Calu3 (cell line): ENCODE measurements at regions not wholly inside any gene's neighbourhood (a gene's known extent, or its start where the extent isn't known, plus 50 kb on each side); places are given as distances from the start of the nearest gene placed in this dataset.

ENCODE experiments used
- BruUV-seq: library from RNA; stranded (reverse); fragments of 400-500 nt; replicated peaks from 2 replicates; lab custom pipeline; 2021; lab: Mats Ljungman, UMichigan
- CTCF ChIA-PET: fragments of 300-600 bp; sonication (Branson Sonifier 250); formaldehyde crosslinking; loops from one replicate; lab custom pipeline; 2022; ENCODE audit warnings: antibody characterized with exemption; lab: Charles Lee
- DNase-seq: peaks from one replicate; pipeline ENCODE4 v3.0.0; 2022
- H3K27ac Mint-ChIP-seq: one replicate; pipeline ENCODE4 v1.8.0; 2022; ENCODE audit warnings: mixed read lengths; ENCODE audit not compliant: unreplicated experiment
- H3K27me3 Mint-ChIP-seq: one replicate; pipeline ENCODE4 v1.8.0; 2022; ENCODE audit warnings: mixed read lengths; ENCODE audit not compliant: unreplicated experiment
- H3K36me3 Mint-ChIP-seq: one replicate; pipeline ENCODE4 v1.8.0; 2022; ENCODE audit warnings: mild to moderate bottlenecking, moderate library complexity, mixed read lengths; ENCODE audit not compliant: insufficient read depth, unreplicated experiment
- H3K4me1 Mint-ChIP-seq: one replicate; pipeline ENCODE4 v1.8.0; 2022; ENCODE audit warnings: mild to moderate bottlenecking, low read depth, mixed read lengths; ENCODE audit not compliant: unreplicated experiment
- H3K4me3 Mint-ChIP-seq: one replicate; pipeline ENCODE4 v1.8.0; 2022; ENCODE audit warnings: mild to moderate bottlenecking, low read depth, moderate library complexity, mixed read lengths; ENCODE audit not compliant: unreplicated experiment
- H3K9me3 Mint-ChIP-seq: one replicate; pipeline ENCODE4 v1.8.0; 2022; ENCODE audit warnings: low read depth, mixed read lengths; ENCODE audit not compliant: unreplicated experiment
- CTCF ChIP-seq: fragments of 200-600 bp; IDR thresholded peaks from one replicate; pipeline ENCODE4 v1.8.0; 2022; ENCODE audit warnings: antibody characterized with exemption; ENCODE audit not compliant: unreplicated experiment
- intact Hi-C: fragments of 100-400 bp; cut with micrococcal nuclease; formaldehyde crosslinking; loops from one replicate; pipeline ENCODE4 v1.10.0; 2022; ENCODE audit not compliant: unreplicated experiment

- H3K4me3 Mint-ChIP-seq, result no peak overlapping the region
- intact Hi-C loops, result loop anchor here (5.0 kb wide), 1 partner anchor 484 kb away; no protein-coding TSS in a partner anchor
- CTCF ChIA-PET, result no interaction called here
- no peaks in the 10 kb centered on the region for H3K9me3 Mint-ChIP-seq
- TF ChIP-seq CTCF, result no peak
- peaks cover 72% of the 10 kb centered on the region for H3K4me1 Mint-ChIP-seq
- no peaks in the 10 kb centered on the region for H3K36me3 Mint-ChIP-seq
- DNase-seq, result no peak
- no TSS peak for BruUV-seq
- H3K27me3 Mint-ChIP-seq, result peaks cover 26% of the 10 kb centered on the region
- H3K27ac Mint-ChIP-seq, result peak overlapping the region; percentile 60
Observed at GRCh38 chr22:26847816-26848215, 190.4 kb downstream of the MIAT start.

- DNase-seq, result peak; percentile 50
- no peaks in the 10 kb centered on the region for H3K9me3 Mint-ChIP-seq
- peaks cover 76% of the 10 kb centered on the region for H3K4me1 Mint-ChIP-seq
- no peak for TF ChIP-seq CTCF
- intact Hi-C loops, result loop anchor here (5.0 kb wide), 1 partner anchor 484 kb away; no protein-coding TSS in a partner anchor
- peaks cover 26% of the 10 kb centered on the region for H3K27me3 Mint-ChIP-seq
- H3K27ac Mint-ChIP-seq, result peak overlapping the region; percentile 60
- CTCF ChIA-PET, result no interaction called here
- no peak overlapping the region for H3K4me3 Mint-ChIP-seq
- BruUV-seq, result no TSS peak
- no peaks in the 10 kb centered on the region for H3K36me3 Mint-ChIP-seq
Observed at GRCh38 chr22:26848244-26848920, 191.0 kb downstream of the MIAT start.

- peaks cover 70% of the 10 kb centered on the region for H3K4me1 Mint-ChIP-seq
- no peaks in the 10 kb centered on the region for H3K9me3 Mint-ChIP-seq
- no peaks in the 10 kb centered on the region for H3K36me3 Mint-ChIP-seq
- peaks cover 26% of the 10 kb centered on the region for H3K27me3 Mint-ChIP-seq
- no peak overlapping the region for H3K4me3 Mint-ChIP-seq
- no peak for TF ChIP-seq CTCF
- CTCF ChIA-PET, result no interaction called here
- no peak overlapping the region for H3K27ac Mint-ChIP-seq
- BruUV-seq, result no TSS peak
- no peak for DNase-seq
- intact Hi-C loops, result loop anchor here (5.0 kb wide), 1 partner anchor 483 kb away; no protein-coding TSS in a partner anchor
Observed at GRCh38 chr22:26849575-26849974, 192.2 kb downstream of the MIAT start.

DNA sequence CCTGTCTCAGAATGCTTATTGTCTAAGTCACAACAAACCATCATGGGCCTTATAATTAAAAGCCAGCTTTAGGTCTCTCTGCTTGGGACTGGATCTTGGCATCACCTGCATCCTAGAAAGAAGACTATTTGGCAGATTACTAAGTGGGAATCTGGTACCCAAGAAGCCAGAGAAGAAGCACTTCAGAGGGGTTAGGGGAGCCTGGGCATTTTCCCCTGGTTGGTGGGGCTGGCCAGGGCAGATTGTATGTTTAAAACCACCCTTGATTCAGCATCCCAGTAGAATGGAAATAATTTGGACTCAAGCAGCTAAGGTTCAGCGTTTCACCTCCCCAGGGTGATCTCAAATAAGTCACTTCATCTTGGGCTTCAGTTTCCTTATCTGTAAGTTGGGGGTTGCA lies 193.7 kb downstream of the MIAT start:
- Mint-ChIP-seq H3K27me3 (peaks cover 28% of the 10 kb centered on the region), H3K27ac (no peak overlapping the region), H3K4me3 (no peak overlapping the region), H3K9me3 (no peaks in the 10 kb centered on the region), H3K36me3 (no peaks in the 10 kb centered on the region), H3K4me1 (peaks cover 55% of the 10 kb centered on the region)
- no peak for DNase-seq
- BruUV-seq, result no TSS peak
- TF ChIP-seq CTCF, result no peak
- intact Hi-C loops, result no loop called here
- CTCF ChIA-PET, result no interaction called here
